A549 (cell line): ENCODE measurements at regions not wholly inside any gene's neighbourhood (a gene's known extent, or its start where the extent isn't known, plus 50 kb on each side); places are given as distances from the start of the nearest gene placed in this dataset.

ENCODE experiments used
- ATAC-seq, 2 experiments: fragments of 200-7000 bp in 1 of 2; fragments of >200 bp in 1 of 2; cut with Nextera tagmentation in 1 of 2; cut with Tn5 transposase in 1 of 2; 3 replicates each; pipeline versions ENCODE4 v1.8.0 to v1.9.1; 2018 to 2020; ENCODE audit warnings: mild to moderate bottlenecking in 1 of 2, moderate library complexity in 1 of 2
- CTCF ChIA-PET: fragments of 300-600 bp; sonication (Branson Sonifier 250); formaldehyde crosslinking; extraction: SDS; loops from one replicate; lab custom pipeline; 2021; ENCODE audit warnings: antibody characterized with exemption, inconsistent platforms; lab: Yijun Ruan, JAX
- POLR2A ChIA-PET: fragments of 350-600 bp; formaldehyde crosslinking; extraction: SDS; loops from one replicate; lab custom pipeline; 2021; ENCODE audit warnings: antibody characterized with exemption, inconsistent platforms; lab: Yijun Ruan, JAX
- DNase-seq, 2 experiments: peaks; one replicate each; pipeline versions ENCODE4 v3.0.0 to v3.0.0-alpha.2; 2011 to 2016; ENCODE audit warnings: low read depth in 1 of 2, low spot score in 1 of 2
- FAIRE-seq: peaks from 2 replicates; lab custom pipeline; 2011; peaks lifted over from hg19 to GRCh38; lab: Jason Lieb, UNC
- H3K27ac ChIP-seq, 2 experiments: fragments of >200 bp; sonication (Bioruptor Twin); formaldehyde crosslinking; 3 replicates each; pipeline ENCODE4 v1.5.1; 2016 to 2017
- H3K4me1 ChIP-seq: fragments of >200 bp; sonication (Bioruptor Twin); formaldehyde crosslinking; 3 replicates; pipeline ENCODE4 v1.6.1; 2016
- H3K4me2 ChIP-seq: fragments of >200 bp; sonication (Bioruptor Twin); formaldehyde crosslinking; 3 replicates; pipeline ENCODE4 v1.6.1; 2016
- H3K4me3 ChIP-seq: fragments of >200 bp; sonication (Bioruptor Twin); formaldehyde crosslinking; 3 replicates; pipeline ENCODE4 v1.5.1; 2016
- H3K9me3 ChIP-seq: fragments of >200 bp; sonication (Bioruptor Twin); formaldehyde crosslinking; 3 replicates; pipeline ENCODE4 v1.6.1; 2016
- BHLHE40 ChIP-seq: IDR thresholded peaks from 2 replicates; pipeline ENCODE4 v1.6.1; 2012; ENCODE audit warnings: low read depth, low read length, inconsistent platforms
- CBX2 ChIP-seq: fragments of 200-600 bp; sonication (generic); IDR thresholded peaks from 2 replicates; pipeline ENCODE4 v1.6.1; 2016; ENCODE audit warnings: low read depth, mild to moderate bottlenecking, borderline replicate concordance
- CBX8 ChIP-seq: fragments of 200-600 bp; sonication (generic); IDR thresholded peaks from 2 replicates; pipeline ENCODE4 v1.6.1; 2016
- CEBPB ChIP-seq, 2 experiments: fragments of >200 bp in 1 of 2; sonication (Bioruptor Twin) in 1 of 2; formaldehyde crosslinking in 1 of 2; IDR thresholded peaks; 2 replicates each; pipeline ENCODE4 v1.6.1; 2012 to 2016
- CHD2 ChIP-seq: fragments of 150-350 bp; IDR thresholded peaks from 2 replicates; pipeline ENCODE4 v1.6.1; 2014; ENCODE audit warnings: low read length; ENCODE audit not compliant: partially characterized antibody
- CHD4 ChIP-seq: fragments of 200-600 bp; sonication (generic); IDR thresholded peaks from 2 replicates; pipeline ENCODE4 v1.6.1; 2016; ENCODE audit warnings: antibody characterized with exemption, mild to moderate bottlenecking, borderline replicate concordance
- CTCF ChIP-seq: fragments of >200 bp; sonication (Bioruptor Twin); formaldehyde crosslinking; IDR thresholded peaks from 3 replicates; pipeline ENCODE4 v1.5.1; 2016
- E2F6 ChIP-seq: IDR thresholded peaks from 2 replicates; pipeline ENCODE4 v1.6.1; 2012; ENCODE audit warnings: low read depth, borderline replicate concordance
- EP300 ChIP-seq, 2 experiments: fragments of >200 bp; sonication (Bioruptor Twin); formaldehyde crosslinking; IDR thresholded peaks; 2 replicates in 1 of 2; 3 replicates in 1 of 2; pipeline ENCODE4 v1.6.1; 2016 to 2017
- FOXS1 ChIP-seq: fragments of 250-450 bp; sonication (Bioruptor Pico); IDR thresholded peaks from 2 replicates; pipeline ENCODE4 v1.5.0; 2020; ENCODE audit warnings: mild to moderate bottlenecking, moderate library complexity
- HES2 ChIP-seq: fragments of >200 bp; sonication (Bioruptor Twin); formaldehyde crosslinking; IDR thresholded peaks from 2 replicates; pipeline ENCODE4 v1.6.1; 2016
- JUN ChIP-seq, 2 experiments: fragments of >200 bp; sonication (Bioruptor Twin); formaldehyde crosslinking; IDR thresholded peaks; 2 replicates in 1 of 2; 3 replicates in 1 of 2; pipeline ENCODE4 v1.6.1; 2016 to 2017
- JUNB ChIP-seq: fragments of >200 bp; sonication (Bioruptor Twin); formaldehyde crosslinking; IDR thresholded peaks from 2 replicates; pipeline ENCODE4 v1.6.1; 2016
- KDM5A ChIP-seq: fragments of 200-600 bp; sonication (generic); IDR thresholded peaks from 2 replicates; pipeline ENCODE4 v1.6.1; 2016; ENCODE audit warnings: antibody characterized with exemption, mild to moderate bottlenecking
- MAFK ChIP-seq: fragments of 450-650 bp; IDR thresholded peaks from 2 replicates; pipeline ENCODE4 v1.6.1; 2014; ENCODE audit not compliant: partially characterized antibody
- MAX ChIP-seq: IDR thresholded peaks from 2 replicates; pipeline ENCODE4 v1.6.1; 2012
- NPAS2 ChIP-seq: fragments of 250-450 bp; sonication (Bioruptor Pico); IDR thresholded peaks from 2 replicates; pipeline ENCODE4 v1.8.0; 2022; ENCODE audit warnings: mild to moderate bottlenecking, moderate library complexity, borderline replicate concordance
- PBX3 ChIP-seq: IDR thresholded peaks from 2 replicates; pipeline ENCODE4 v1.6.1; 2012
- RARB ChIP-seq: fragments of 250-450 bp; sonication (Bioruptor Pico); IDR thresholded peaks from 2 replicates; pipeline ENCODE4 v1.8.0; 2021; ENCODE audit warnings: mild to moderate bottlenecking, moderate library complexity
- RFX5 ChIP-seq: fragments of 450-650 bp; IDR thresholded peaks from 2 replicates; pipeline ENCODE4 v1.7.1; 2014; ENCODE audit warnings: antibody characterized with exemption, mild to moderate bottlenecking, moderate library complexity
- SMC3 ChIP-seq: fragments of >200 bp; sonication (Bioruptor Twin); formaldehyde crosslinking; IDR thresholded peaks from 3 replicates; pipeline ENCODE4 v1.6.1; 2018; ENCODE audit warnings: inconsistent platforms
- SREBF2 ChIP-seq: fragments of 450-650 bp; IDR thresholded peaks from 2 replicates; pipeline ENCODE4 v1.6.1; 2014; ENCODE audit warnings: mild to moderate bottlenecking, moderate library complexity
- TFCP2L1 ChIP-seq: fragments of 250-450 bp; sonication (Bioruptor Pico); IDR thresholded peaks from 2 replicates; pipeline ENCODE4 v1.5.0; 2021; ENCODE audit warnings: mild to moderate bottlenecking
- TP53 ChIP-seq: fragments of 250-450 bp; sonication (Bioruptor Pico); IDR thresholded peaks from 2 replicates; pipeline ENCODE4 v1.5.0; 2021; ENCODE audit warnings: mild to moderate bottlenecking, moderate library complexity
- ZC3H11A ChIP-seq: fragments of 450-650 bp; IDR thresholded peaks from 2 replicates; pipeline ENCODE4 v1.6.1; 2014; ENCODE audit warnings: antibody characterized with exemption, mild to moderate bottlenecking
- ZFP36 ChIP-seq: fragments of 450-650 bp; IDR thresholded peaks from 2 replicates; pipeline ENCODE4 v1.6.1; 2014; ENCODE audit warnings: borderline replicate concordance; ENCODE audit not compliant: partially characterized antibody
- ZNF302 ChIP-seq: fragments of 250-450 bp; sonication (Bioruptor Pico); IDR thresholded peaks from 2 replicates; pipeline ENCODE4 v1.9.0; 2021; ENCODE audit warnings: inconsistent platforms, mild to moderate bottlenecking, moderate library complexity
- WGBS: methylation state at CpG from one replicate; pipeline ENCODE4 v1.1.6; 2017; ENCODE audit errors: missing lambda C conversion rate; 5-methylcytosine and 5-hydroxymethylcytosine counted together

- TF ChIP-seq MAFK, result no peak
- no peak for TF ChIP-seq KDM5A
- TF ChIP-seq CHD4, result no peak
- TF ChIP-seq RARB (CRISPR knock-in tag), result no peak
- no peak for TF ChIP-seq JUNB
- no peak for TF ChIP-seq E2F6
- no peak for TF ChIP-seq CBX2
- no peak for TF ChIP-seq SREBF2
- no peak for TF ChIP-seq ZNF302
- no peak for TF ChIP-seq RFX5
- TF ChIP-seq NPAS2, result no peak
- TF ChIP-seq CHD2, result no peak
- TF ChIP-seq JUN (IDR thresholded peaks at IDR 0.05), result no peak
- TF ChIP-seq FOXS1 (CRISPR knock-in tag), result no peak
- no peak for TF ChIP-seq TP53
- TF ChIP-seq, all 56 proteins: peak for 0
- Histone ChIP-seq H3K9me3 (no peaks in the 10 kb centered on the region), H3K27ac (no peak overlapping the region), H3K4me3 (no peak overlapping the region), H3K4me2 (no peak overlapping the region), H3K4me1 (no peaks in the 10 kb centered on the region)
- ChIA-PET POLR2A (no interaction called here), CTCF (interaction anchor here (0.6 to 0.7 kb wide), 2 partner anchors 53 to 1314 kb away, joined by 3 read pairs; no protein-coding TSS in a partner anchor)
- DNase-seq (no peak), ATAC-seq (no peak), FAIRE-seq (no peak)
- 7% methylated on average over 1 of the region's 1 CpG for WGBS
Measured at GRCh38 chr14:89571491-89571890, 154.5 kb upstream of the FOXN3 start.

GRCh38 chr14:89566644-89567415 is 149.8 kb upstream of the FOXN3 start:
- FAIRE-seq (no peak), ATAC-seq (no peak), DNase-seq (no peak)
- no peak overlapping the region for H3K4me3 ChIP-seq
- 17% methylated on average over 3 of the region's 3 CpGs for WGBS
- H3K9me3 ChIP-seq, result no peaks in the 10 kb centered on the region
- ChIA-PET POLR2A (no interaction called here), CTCF (no interaction called here)
- H3K4me2 ChIP-seq, result no peak overlapping the region
- no peak for TF ChIP-seq FOXS1 (CRISPR knock-in tag)
- no peak for TF ChIP-seq CTCF
- TF ChIP-seq PBX3, result no peak
- no peak for TF ChIP-seq TFCP2L1
- TF ChIP-seq BHLHE40, result no peak
- TF ChIP-seq MAFK, result no peak
- no peak for TF ChIP-seq MAX
- TF ChIP-seq HES2, result no peak
- TF ChIP-seq RARB (CRISPR knock-in tag), result no peak
- no peak for TF ChIP-seq ZFP36
- TF ChIP-seq EP300 (IDR thresholded peaks at IDR 0.05), result no peak
- TF ChIP-seq ZC3H11A, result no peak
- no peak for TF ChIP-seq SREBF2
- TF ChIP-seq CEBPB (IDR thresholded peaks at IDR 0.05), result no peak
- TF ChIP-seq SMC3, result no peak
- no peak for TF ChIP-seq CBX8
- H3K27ac ChIP-seq, result no peak overlapping the region
- H3K4me1 ChIP-seq, result no peaks in the 10 kb centered on the region
